GM18873 (cell line): ENCODE measurements at regions not wholly inside any gene's neighbourhood (a gene's known extent, or its start where the extent isn't known, plus 50 kb on each side); places are given as distances from the start of the nearest gene placed in this dataset.
"Not testable (repeated sequence)": the region's sequence is repeated elsewhere in the genome, so short reads cannot be mapped to it uniquely, and the experiment has no call there.

ENCODE experiments used
- ATAC-seq: cut with Tn5 transposase; IDR thresholded peaks from one replicate; pipeline ENCODE4 v1.9.1; 2021; ENCODE audit warnings: mild to moderate bottlenecking, moderate library complexity, moderate number of reproducible peaks; ENCODE audit not compliant: unreplicated experiment, low FRiP score

GRCh38 chr2:184363213-184363612 is 235.1 kb upstream of the ZNF804A start:
- no peak for ATAC-seq

GRCh38 chr2:184367211-184367610 is 231.1 kb upstream of the ZNF804A start:
- ATAC-seq = no peak

- no peak for ATAC-seq
These were observed 229.0 kb upstream of the ZNF804A start for GRCh38 chr2:184369307-184369706.

DNA sequence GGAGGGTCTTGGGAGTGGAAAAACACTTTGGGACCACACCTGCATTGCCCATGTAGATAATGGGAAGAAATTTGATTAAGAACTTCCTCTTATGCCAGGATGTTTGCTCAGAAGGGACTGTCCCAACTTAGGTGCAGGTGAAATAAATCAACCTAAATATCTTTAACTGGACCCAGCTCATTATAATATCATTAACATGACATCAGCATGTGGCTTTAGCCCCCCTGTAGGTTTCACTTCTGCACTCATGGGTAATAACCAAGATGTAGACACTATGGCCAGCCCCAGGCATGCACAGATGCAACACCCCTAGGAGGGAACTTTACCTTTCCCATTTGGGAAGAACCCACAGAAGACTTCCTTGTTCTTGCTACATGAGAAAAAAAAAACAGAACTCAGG is 227.4 kb upstream of the ZNF804A start:
- no peak for ATAC-seq

DNA sequence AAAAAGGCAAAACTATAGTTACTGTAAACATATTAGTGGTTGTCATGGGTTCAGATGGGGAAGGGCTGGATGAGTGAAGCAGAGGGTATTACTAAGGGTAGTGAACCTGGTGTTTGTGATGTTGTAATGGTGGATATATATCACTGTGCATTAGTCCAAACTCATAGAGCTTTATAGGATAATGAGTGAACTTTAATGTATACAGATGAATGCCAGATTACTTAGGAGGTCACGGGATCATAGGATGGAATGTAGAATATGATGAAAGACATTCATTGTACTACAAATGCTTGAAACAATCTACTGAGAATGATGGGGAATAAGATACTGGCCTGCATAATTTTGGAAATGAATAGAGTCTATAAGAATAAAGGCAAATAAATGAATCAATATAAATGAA is 226.7 kb upstream of the ZNF804A start:
- ATAC-seq = no peak

DNA sequence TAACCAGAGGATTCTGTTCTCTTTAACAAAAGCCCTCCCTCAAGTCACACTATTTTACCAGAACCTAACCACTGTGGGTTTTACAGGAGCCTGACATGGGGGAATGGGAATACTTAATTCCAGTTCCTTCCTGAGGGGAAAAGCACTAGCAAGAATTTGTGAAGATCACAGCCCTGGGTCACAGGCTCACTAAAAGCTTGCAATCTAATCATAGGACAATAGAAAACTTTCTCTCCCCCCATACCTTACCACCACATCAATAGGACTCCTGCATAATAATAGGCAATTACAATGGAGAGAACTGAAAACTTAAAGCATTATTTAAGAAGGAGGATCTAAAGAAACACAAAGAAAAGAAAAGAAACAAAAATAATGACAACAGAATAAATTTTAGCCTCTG is 225.8 kb upstream of the ZNF804A start:
- ATAC-seq = no peak

DNA sequence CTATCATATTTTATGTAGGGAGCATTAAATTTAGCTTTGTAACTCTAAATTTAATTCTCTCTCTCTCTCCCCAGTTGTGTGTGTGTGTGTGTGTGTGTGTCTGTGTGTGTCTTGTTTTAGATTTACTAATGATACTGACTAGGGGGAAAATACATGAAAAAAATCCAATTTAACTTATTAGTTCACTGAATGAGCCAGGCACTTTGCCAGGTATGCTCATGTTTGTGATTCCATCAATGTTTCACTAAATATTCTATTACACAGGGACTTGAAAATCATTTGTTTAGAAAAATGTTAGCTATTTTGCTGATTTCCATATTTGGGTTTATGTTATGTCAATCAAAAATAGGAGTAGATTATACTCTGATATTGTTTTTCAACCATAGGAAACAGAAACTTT is 203.7 kb upstream of the ZNF804A start:
- no peak for ATAC-seq

DNA sequence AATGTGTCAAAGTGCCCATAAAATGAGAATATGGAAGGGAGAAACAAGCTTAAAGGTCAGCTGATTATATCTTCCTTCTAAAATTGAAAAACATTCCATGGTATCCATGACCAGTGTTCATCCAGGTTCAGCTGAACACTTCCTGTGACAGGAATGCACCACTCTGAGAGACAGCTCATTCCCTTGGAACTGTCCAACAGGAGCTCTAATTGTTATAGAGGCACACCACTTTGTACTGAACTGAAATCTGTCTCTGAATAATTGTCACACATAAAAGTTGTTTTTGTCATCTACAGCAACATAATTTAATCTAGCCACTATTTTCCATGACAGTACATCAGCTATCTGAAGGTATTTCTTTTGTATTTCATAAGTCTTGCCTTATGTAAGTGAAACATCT is 195.9 kb upstream of the ZNF804A start:
- no peak for ATAC-seq

DNA sequence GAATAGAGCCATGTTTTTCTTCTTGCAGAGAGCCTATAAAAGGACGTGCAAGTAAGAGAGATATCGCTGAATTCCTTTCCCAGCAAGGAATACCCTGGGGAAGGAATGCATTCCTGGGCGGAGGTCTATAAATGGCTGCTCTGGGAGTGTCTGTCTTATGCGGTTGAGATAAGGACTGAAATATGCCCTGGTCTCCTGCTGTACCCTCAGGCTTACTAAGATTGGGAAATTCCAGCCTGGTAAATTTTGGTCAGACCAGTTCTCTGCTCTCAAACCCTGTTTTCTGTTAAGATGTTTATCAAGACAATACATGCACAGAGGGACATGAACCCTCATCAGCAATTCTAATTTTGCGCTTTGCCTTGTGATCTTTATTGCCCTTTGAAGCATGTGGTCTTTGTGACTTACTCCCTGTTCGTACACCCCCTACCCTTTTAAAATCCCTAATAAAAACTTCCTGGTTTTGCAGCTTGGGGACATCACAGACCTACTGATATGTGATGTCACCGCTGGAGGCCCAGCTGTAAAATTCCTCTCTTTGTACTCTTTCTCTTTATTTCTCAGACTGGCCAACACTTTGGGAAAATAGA is 191.2 kb upstream of the ZNF804A start:
- not testable (repeated sequence) for ATAC-seq

GRCh38 chr2:184410160-184410559 is 188.2 kb upstream of the ZNF804A start:
- ATAC-seq = no peak

- ATAC-seq = no peak
These were observed 185.1 kb upstream of the ZNF804A start for GRCh38 chr2:184413221-184413620.

- no peak for ATAC-seq
These were observed 184.6 kb upstream of the ZNF804A start for GRCh38 chr2:184413671-184414229.

DNA sequence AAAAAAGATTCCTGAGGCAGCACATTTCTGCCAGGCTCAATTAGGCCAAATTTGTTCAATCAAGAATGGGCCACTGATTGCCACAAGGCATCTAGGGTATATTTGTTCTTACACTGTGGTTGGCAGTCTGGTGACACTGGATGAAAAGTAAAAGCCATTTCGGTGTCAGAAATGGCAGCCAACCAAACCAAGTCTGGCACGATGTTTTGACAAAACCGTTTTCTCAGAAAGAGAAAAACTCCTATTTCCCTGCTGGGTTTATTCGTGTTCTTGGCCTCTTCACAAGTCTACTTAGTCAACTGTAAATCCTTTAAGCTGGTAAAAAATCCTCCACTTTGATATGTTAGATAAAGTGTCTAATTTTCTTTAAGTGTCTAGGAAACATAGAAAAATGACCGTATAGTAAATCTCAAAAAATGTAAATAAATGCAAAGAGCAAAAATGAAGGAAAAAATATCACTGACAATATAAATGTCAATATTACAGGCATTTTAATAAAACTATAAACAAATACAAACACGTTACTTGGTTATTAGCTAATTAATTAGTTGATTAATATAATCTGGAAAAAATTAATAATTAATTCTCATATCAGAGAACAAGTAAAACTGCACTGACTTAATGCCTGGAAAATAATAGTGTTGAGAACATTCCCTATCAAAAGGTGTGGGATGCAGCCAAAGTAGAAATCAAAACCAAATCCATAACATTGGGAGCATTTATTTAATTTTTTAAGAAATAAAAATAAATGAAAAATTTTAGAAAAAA is 182.0 kb upstream of the ZNF804A start:
- no peak for ATAC-seq

- ATAC-seq = no peak
These were observed 178.6 kb upstream of the ZNF804A start for GRCh38 chr2:184419744-184420143.

DNA sequence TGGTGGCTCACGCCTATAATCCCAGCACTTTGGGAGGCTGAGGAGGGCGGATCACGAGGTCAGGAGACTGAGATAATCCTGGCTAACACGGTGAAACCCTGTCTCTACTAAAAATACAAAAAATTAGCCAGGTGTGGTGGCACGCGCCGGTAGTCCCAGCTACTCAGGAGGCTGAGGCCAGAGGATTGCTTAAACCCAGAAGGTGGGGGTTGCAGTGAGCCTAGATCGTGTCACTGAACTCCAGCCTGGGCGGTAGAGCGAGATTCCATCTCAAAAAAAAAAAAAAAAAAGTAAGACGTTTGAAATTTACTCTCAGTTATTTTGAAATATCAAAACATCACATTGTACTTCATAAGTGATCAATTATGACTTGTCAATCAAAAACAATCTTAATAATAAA is 176.9 kb upstream of the ZNF804A start:
- not testable (repeated sequence) for ATAC-seq

GRCh38 chr2:184425083-184425482 is 173.2 kb upstream of the ZNF804A start:
- no peak for ATAC-seq

- peak; percentile 92 for ATAC-seq
These were observed 154.1 kb upstream of the ZNF804A start for GRCh38 chr2:184444217-184444616.

DNA sequence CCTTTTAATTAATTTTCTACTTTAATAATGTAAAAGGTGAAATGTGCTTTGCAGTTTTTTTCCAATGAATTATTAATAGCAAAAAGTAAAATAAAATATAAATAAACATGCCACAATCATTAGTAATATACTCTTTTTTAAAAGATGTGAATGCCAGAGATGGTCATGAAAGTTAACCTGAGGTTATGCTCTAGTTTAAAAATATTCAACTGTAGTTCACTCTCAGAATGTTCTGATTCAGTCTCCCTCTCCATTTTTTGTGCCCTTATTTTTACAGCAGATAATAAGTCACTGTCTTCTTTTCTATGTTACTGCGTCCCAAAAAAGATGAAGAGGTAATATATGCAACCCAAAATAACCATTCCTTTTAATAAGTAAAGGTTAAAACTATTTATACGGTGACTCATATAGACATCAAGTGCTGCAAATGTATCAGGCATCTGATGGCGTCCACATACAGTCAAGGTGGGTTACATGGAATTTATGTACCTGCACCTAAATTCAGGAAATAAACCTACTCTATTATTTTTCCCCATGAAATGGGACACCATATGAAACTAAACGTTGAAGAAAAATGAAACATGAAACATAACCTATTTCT is 153.6 kb upstream of the ZNF804A start:
- ATAC-seq = peak; percentile 12

DNA sequence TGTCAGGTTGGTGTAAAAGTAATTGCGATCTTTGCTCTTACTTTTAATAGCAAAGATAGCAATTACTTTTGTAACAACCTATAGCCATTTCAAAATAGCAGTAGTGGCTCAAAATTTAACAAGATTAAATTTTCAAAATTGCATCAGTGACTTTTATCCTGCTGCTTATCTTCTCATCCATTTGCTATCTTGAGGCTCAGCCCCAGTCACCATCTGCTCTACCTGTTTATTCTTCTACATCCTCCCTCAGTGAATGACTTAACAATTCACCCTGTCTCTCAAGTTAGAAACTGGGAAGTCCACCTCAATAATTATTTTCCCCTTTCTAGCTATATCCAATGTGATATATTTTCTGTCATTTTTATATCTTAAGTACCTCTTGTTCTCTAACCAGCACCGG is 148.6 kb upstream of the ZNF804A start:
- no peak for ATAC-seq

GRCh38 chr2:184452907-184453306 is 145.4 kb upstream of the ZNF804A start:
- no peak for ATAC-seq

DNA sequence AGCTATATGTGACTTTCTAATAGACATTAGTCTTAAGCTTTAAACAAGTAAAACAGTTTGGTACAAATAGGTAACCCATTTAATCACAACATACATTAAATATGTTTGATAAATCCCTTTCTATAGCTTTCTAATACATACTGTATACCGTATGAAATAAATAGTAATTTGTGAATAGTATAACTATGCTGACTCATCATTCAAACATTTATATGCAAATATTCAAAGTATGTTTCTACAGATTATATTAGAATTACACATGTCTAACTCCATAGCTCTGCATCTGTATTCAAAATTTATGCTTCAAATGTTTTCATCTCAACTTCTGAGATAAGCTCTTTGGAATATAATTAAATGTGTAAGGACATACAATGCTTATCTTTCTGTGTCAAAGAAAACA is 142.7 kb upstream of the ZNF804A start:
- ATAC-seq = no peak

- ATAC-seq = not testable (repeated sequence)
These were observed 141.6 kb upstream of the ZNF804A start for GRCh38 chr2:184456693-184457092.
